VCaP (cell line): ENCODE measurements at regions not wholly inside any gene's neighbourhood (a gene's known extent, or its start where the extent isn't known, plus 50 kb on each side); places are given as distances from the start of the nearest gene placed in this dataset.

Experiments used
- H3K27ac ChIP-seq: fragments of 450-650 bp; 2 replicates; pipeline ENCODE4 v1.5.1; 2017
- CTCF ChIP-seq: fragments of 450-650 bp; conservative IDR thresholded peaks from 2 replicates; pipeline ENCODE4 v1.5.1; 2017; ENCODE audit warnings: mild to moderate bottlenecking, moderate library complexity

GRCh38 chr12:102748704-102749103 is 168.3 kb downstream of the PAH start:
- no peak overlapping the region for H3K27ac ChIP-seq
- TF ChIP-seq CTCF, result no peak

GRCh38 chr12:102746963-102747362 is 170.1 kb downstream of the PAH start:
- no peak overlapping the region for H3K27ac ChIP-seq
- no peak for TF ChIP-seq CTCF

- no peak for TF ChIP-seq CTCF
Measured at GRCh38 chr12:102745971-102746600, 171.0 kb downstream of the PAH start.

GRCh38 chr12:102741196-102741595 is 175.8 kb downstream of the PAH start:
- H3K27ac ChIP-seq, result no peak overlapping the region
- TF ChIP-seq CTCF, result no peak

More at GRCh38 chr12:102745971-102746600, 171.0 kb downstream of the PAH start:
- H3K27ac ChIP-seq, result no peak overlapping the region

- peak; percentile 79 for TF ChIP-seq CTCF
- no peak overlapping the region for H3K27ac ChIP-seq
Measured at GRCh38 chr12:102740141-102740955, 176.7 kb downstream of the PAH start.

GRCh38 chr12:102736328-102736727 is 180.7 kb downstream of the PAH start:
- TF ChIP-seq CTCF, result no peak
- no peak overlapping the region for H3K27ac ChIP-seq

GRCh38 chr12:102735104-102735503 is 181.9 kb downstream of the PAH start:
- TF ChIP-seq CTCF, result no peak
- no peak overlapping the region for H3K27ac ChIP-seq
